GM21526 (cell line): ENCODE measurements at regions not wholly inside any gene's neighbourhood (a gene's known extent, or its start where the extent isn't known, plus 50 kb on each side); places are given as distances from the start of the nearest gene placed in this dataset.
"Not testable (repeated sequence)": the region's sequence is repeated elsewhere in the genome, so short reads cannot be mapped to it uniquely, and the experiment has no call there.

Experiments used
- ATAC-seq: cut with Tn5 transposase; IDR thresholded peaks from one replicate; pipeline ENCODE4 v1.9.1; 2021; ENCODE audit warnings: moderate library complexity; ENCODE audit not compliant: unreplicated experiment, low FRiP score

DNA sequence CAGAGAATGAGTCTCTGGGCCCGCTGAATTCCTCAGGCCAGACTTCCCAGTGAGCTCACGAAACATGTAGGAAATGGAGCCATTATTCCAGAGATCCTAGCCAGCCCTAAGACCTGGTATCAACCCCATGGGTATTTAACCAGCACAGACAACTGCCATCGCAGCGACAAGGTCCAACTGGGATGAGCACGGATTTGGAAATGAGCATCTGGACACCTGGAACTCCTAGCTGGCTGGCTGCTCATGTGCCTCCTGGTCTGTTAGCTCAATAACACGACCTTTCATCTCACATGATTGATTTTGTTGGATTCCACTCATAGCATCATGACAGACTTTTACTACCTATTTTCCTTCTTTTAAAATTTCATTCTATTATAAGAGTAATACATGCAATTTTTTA lies 51.0 kb downstream of the POU3F3 start:
- no peak for ATAC-seq

DNA sequence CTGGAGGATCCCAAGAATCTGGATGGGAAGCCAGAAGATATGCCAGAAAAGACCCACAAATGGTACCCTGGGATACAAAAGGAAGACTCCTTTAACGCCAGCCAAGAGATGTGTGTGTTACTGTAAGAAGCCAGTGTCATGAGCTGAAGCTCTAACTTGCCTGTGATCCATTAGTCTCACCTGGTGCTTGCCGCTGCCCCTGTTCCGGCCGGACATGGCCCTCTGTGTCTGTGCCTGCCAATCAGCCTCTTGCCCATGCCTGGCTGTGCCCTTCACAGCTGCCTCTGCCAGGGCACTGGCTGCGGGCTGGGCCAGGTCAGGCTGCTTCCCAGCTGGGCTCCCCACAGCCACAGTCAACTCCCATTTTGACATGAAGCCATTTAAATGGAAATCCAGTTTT lies 55.4 kb downstream of the POU3F3 start:
- no peak for ATAC-seq

DNA sequence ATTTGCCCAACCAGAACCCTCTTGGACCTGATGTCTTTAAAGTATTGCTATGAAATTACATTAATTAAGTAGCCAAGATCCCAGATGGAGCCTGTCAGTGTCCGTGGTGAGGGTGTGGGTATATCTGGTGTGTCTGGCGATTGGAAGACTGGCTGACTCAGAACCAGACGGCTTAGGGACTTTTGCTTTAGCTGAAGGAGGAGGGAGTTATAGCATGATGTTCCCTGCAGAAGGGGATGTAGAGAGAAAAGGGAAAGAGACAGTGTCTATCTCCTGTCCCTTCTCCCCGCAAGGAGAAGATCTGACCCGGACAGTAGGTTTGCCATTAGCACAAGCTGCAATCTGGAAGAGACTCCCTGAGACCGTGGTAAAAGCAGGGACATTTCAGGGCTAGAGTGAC lies 60.6 kb downstream of the POU3F3 start:
- ATAC-seq, result no peak

DNA sequence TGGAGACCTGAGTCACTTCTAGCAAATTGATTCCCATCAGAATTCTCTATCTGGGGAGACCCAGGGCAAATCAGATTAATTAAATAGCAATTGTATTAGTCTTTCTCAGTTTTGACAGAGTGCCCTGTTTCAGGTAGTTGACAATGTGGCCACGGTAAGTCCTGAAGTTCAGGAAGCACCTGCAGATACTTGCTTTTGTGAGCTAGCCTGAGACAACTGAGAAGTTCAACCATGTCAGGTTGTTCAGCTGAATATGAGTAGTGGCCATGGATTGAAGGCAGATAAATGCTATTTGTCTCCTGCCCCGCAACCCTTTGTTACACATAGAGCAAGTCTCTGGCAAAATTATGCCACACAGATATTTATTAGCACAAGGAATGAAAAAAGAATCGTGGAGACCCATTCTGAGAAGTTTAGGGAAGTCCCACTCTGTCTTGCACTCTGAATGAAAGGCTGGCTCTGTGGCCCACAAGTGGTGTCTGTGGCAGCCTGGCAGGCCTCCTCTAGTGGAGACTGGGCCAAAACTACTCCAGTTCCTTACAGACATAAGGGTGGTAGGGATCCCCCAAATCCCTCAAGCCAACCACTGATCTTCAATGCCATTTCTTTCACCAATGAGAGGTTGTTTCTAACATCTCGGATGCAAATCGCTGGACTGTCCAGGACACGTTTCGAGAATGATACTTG lies 61.3 kb downstream of the POU3F3 start:
- no peak for ATAC-seq

DNA sequence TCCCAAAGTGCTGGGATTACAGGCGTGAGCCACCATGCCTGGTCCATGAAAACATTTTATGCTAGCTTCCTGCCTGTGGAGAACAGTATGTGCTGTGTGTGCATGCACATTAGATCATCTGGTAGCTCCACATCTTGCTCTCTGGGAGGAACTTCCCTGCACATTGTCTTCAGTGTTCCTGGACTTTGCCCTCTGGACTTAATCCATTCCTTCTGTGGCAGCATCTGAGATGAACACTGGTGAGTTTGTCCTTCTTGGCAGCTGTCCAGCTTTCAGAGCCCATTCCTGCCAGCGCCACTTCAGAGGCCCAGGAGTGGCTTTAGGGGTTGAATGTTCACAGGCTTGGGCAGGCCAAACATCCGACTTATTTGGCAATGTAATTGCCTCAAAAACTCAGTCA lies 65.2 kb downstream of the POU3F3 start:
- no peak for ATAC-seq

DNA sequence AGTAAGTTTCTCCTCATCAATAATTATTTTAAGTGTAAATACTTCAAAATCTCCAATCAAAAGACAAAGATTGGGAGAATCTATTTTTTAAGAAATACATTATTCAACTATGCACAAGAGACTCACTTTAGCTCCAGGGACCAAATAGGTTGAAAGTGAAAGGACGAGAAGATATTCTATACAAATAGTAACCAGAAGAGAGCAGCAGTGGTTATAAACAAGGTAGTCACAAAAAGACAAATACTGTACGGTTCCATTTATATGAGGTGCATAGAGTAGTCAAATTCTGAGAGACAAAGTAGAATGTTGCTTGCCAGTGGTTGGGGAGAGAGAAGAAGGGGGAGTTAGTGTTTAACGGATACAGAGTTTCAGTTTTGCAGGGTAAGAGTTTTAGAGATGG lies 69.8 kb downstream of the POU3F3 start:
- peak; percentile 58 for ATAC-seq

DNA sequence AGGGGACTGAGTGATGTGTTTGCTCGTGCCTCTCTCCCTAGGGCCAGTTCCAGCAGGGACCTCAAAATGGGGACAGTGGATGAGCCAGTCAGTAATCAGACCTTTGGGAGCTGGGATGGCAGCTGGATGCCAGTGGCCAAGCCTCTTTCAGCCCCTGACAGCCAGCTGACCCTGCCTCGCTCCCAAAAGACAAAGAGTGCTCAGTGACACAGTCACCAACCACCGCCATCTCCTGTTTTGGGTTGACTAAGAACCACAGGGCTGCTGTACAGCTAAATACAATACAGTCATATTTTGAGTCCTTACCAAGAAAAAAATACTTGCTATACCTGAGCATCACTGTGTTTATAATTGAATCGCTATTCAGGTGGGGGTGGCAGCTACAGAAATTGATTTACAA lies 75.7 kb downstream of the POU3F3 start:
- no peak for ATAC-seq

DNA sequence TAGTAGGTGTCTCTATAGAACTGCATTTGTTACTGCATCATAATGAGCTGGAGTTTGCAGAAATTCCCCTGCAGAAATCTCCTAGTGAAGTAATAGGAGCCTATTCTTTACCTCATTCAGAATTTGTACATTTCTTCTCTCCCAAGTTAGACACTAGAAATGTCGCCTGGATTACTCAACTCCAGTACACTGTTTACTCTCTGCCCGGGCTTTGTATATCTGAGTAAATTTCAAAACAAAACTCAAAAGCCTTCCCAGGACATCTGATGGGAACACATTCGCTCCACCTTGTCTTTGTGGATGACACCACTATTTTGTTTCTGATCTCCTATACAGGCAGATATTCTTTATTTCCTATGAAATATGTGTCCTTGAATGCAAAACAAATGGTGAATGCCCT lies 76.8 kb downstream of the POU3F3 start:
- no peak for ATAC-seq

DNA sequence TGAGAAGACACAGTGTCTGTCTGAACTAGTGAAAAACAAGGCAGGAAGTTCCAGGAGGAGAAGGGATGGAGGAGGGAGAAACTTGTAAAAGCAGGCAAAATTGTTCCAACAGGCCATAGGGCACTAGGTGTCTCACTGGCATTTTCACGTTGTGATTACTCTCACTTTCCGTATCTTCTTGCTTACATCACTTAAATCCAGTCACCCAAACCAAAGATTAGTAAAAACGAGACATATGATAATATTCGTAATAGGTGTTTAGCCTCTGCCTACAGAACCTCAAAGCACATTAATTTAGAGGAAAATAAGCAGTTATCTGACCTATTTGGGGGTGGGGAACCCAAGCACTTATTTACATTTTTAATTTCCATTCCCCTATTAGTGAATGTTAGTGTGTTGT lies 78.3 kb downstream of the POU3F3 start:
- ATAC-seq, result no peak

DNA sequence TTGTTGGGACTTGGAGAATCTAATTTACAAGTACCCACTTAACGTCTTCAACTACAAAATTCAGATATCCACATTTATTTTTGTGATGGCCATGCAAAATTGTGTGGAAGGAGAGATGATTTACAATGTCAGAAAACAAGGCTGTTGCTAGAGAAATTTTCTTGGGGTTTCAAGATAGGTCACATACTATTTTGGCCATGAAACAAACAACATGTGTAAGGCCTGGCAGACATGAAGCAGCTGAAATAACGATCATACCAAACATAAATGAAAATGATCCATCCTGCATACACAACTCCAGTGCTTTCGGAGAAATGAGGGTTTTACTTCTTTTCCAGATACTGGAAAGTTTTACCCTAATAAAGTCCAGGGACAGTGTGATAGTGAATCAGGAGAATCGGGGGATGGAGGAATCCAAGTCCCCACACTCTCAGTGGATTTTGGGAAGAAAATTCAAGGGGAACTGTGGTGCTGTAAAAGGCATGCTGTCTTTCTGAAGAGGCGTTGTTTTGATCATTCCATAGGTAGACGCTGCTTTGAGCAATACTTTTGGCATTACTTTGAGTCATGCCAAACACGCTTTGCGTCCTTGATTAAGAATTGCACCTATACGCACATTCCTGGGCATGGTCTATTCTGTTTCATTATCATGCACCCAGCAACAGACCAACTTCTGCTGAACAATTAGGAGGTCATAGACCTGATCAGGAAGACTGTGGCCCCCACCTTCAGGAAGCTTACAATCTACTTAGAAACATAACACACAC lies 79.4 kb downstream of the POU3F3 start:
- ATAC-seq, result no peak

DNA sequence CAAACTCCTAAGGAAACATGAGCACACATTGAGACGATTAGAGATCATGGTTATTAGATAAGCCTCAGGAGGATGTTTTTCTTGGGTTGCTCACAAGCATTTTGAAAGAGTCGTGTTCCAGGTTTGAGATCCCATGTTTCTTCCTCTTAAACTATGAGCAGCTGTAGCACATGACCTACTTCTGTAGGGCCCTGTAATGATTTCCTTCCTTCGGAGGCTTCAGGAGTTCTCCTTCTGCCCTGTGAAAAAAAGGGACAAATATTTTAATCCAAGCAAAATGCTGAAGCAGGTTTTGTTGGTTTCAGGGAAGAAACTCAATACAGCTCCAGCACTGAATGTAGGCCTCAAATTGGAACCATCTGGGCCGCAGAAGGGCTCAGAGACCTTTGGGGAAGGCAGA lies 82.6 kb downstream of the POU3F3 start:
- ATAC-seq, result no peak

DNA sequence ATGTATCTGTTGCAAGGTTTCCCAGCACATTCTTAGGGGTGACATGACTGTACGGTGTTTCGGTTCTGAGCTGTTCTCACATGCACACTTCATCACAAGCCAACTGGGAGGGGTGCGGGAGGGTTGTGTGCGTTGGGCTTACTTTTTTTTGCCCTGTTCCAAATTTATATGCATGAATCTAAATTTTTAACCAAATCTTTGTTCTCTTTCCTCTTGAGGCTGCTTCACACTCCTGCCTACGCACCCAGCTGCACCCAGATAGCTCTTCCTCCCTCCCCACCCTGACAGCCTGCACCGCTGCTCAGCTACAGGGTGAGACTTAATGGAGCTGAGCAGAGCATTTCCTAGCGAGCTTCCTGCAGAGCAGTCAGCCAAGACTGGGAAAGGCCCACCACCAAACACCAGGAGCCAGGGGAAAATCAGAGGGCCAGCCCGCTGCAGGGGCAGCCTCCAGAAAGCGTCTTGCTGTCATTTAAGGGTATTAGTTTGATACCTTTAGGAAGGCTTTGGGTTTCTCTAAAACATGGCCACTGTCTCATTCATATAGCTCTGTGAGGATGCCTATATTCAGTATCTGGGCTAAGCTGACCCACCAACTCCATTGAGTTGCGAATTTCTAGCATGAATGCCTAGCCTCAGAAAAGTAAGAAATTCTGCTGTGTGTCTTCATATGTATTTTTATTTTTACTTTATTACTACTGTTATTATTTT lies 84.5 kb downstream of the POU3F3 start:
- ATAC-seq, result peak; percentile 98

DNA sequence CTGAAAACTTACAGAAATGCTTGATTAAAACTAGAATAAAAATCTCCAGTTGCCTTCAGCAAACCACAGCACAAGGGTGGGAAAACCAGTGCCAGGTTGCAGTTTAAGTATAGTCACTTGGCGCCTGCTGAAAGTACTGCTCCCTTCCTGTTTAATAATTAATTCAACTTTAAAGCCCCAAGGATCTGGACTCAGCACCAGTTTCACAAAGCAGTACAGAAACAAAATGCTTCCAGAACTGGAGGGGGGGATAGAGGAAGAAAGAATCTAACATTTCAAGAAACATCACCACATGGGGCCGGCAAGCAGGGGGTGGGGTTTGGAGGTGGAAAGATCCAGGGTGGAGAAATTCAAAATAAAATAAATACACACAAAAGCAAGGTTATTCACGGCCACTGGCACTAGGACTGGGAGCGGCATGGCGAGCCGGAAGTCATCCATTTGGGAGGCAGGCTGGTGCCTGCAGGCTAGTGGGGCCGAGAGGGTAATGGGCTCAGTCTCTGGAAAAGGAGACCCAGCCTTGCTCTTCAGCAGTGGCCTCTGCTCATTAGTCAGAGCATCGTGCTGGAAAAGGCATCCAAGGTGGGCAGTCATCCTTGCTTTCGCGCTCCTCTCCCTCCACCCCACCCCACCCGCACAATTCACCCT lies 85.8 kb downstream of the POU3F3 start:
- ATAC-seq, result no peak

DNA sequence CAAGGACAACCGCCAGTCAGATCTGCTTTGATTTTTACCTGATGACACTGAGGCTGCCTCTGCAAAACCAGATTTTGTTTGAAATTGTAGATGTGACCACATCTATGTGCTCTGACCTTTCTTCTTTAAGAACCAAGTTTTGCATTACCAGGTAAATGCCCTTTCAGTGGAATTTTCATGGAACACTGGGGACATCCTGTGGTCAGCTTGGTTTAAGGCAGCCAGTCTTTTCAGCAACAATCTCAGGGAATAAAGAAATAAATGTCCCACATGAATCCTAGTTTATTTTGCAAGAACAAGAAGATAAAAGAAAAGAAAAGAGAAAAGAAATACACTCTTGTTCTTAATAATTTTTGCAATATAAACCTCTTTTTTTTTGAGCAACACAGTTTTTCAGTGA lies 90.6 kb downstream of the POU3F3 start:
- no peak for ATAC-seq

DNA sequence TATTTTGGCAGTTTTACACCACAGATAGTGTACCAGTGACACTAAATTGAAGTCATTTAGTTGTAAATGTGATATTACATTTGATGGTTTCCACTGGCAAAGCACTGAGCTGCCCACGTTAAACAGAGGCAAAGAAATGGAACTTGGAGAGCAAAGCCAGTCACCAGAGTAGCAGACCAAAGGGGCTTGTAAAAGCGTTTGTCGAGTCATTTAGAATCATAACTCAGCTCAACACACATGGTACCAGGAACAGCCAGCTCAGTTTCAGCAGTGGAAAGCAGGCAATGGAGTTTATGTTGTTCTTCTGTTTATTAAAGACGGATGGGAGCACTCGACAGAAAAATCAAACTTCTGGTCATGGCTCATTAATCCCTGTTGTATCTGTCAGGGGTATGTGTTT lies 91.2 kb downstream of the POU3F3 start:
- ATAC-seq, result no peak

DNA sequence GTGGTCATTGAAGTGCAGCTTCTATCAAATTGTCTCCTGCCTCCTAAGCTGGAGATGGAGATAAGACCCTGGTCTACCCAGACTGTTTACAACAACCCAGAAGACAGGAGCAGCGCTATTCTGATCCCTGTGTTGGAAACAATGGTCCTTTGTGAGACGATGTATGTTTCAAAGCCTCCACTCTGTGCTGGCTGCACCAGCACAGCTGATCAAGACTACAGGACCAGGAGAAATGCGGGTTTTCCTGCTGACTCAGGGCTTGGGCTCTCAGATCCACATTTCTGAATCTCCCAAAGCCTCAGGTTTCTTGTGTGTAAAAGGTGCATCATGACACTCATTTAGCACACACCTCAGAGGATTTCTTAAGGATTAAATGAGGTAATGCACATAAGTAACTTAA lies 92.0 kb downstream of the POU3F3 start:
- no peak for ATAC-seq

DNA sequence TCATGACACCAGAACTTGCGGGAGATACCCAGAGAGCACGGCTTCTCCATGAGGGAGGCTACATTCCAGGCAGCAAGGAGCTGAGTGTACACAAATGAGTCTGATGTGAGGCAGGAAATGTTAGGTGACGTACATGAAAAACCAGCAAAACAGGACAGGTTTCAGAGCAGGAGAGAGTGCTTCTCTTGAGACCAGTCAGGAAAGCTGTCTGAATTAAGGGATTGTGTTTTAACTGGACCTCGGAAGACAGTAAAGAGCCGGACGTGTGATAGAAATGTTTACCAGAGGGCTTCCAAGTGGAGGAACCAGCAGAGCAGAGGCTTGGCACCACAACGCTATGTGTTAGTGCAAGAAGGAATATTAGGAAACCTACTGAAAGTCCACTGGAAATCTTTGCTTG lies 90.4 kb upstream of the MRPS9 start:
- not testable (repeated sequence) for ATAC-seq

DNA sequence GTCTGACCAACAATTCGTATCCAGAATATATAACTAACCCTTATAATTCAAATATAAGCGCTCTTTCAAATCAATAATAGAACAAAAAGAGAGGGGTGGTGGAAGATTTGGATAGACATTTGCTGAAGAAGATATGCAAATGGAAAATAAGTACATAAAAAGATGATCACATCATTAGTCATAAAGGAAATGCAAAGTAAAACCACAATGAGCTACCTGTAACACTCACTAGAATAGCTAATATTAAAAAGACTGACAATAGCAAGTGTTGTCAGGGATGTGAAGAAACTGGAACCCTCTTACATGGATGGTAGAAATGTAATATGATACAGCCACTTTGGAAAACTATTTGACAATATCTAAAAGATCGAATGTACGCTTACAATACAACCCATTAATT lies 84.9 kb upstream of the MRPS9 start:
- no peak for ATAC-seq

DNA sequence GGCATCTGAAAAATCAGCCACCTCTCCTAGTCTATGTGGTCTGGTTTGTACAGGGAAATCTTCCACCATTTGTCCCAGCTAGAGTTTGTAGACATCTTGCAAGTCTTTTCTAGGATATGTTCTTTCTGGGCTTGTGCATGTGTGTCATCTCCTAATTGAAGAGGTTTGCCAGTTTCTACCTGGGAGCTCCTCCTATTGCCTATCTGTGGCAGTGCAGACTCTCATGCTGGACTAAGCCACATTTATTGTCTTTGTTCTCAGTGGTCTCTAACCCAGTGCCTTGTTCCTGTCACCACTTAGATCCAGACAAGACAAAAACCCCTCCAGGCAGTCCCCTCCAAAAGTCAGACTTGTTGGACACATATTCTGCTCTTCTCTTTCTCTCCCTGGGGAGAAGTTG lies 72.0 kb upstream of the MRPS9 start:
- no peak for ATAC-seq

DNA sequence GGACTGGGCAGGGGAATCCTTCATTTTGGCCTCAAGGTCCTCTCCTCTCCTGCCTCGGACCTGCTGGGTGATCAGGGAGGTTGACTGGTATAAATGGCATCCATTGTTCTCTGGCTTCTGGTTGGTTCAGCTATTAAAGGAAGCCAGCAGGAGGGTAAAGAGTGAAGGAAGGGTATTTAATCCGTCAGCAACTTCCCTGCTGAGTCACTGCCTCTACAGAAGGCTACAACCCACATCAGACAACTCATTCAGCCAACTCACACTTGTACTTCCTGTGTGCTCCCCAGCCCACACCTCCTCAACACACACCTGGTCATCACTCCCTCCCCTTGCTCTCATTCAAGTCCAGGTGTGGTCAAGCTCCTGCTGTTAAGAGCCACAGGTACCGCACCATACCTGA lies 68.3 kb upstream of the MRPS9 start:
- ATAC-seq, result no peak

DNA sequence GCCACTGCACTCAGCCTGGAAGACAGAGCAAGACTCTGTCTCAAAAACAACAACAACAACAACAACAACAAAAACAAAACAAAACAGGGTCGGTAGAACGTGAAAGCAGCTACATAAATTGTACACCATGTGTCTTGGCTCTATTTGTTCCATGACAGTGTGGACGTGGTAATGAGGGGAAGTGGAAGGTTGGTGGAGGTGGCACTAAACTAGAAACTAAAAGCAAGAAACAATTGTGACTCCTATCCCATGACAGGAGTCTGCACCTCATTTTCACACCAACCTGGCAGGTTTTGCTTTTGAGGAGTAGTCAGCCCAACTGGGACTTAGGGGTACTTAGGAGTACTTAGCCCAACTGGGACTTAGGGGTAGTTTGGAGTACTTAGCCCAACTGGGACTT lies 62.5 kb upstream of the MRPS9 start:
- ATAC-seq, result no peak
